GM18873 (cell line): ENCODE measurements at regions not wholly inside any gene's neighbourhood (a gene's known extent, or its start where the extent isn't known, plus 50 kb on each side); places are given as distances from the start of the nearest gene placed in this dataset.
"Not testable (repeated sequence)": the region's sequence is repeated elsewhere in the genome, so short reads cannot be mapped to it uniquely, and the experiment has no call there.

Experiments
- ATAC-seq: cut with Tn5 transposase; IDR thresholded peaks from one replicate; pipeline ENCODE4 v1.9.1; 2021; ENCODE audit warnings: mild to moderate bottlenecking, moderate library complexity, moderate number of reproducible peaks; ENCODE audit not compliant: unreplicated experiment, low FRiP score

- no peak for ATAC-seq
Observed at GRCh38 chr4:170497112-170497511, 407.4 kb upstream of the AADAT start.

- ATAC-seq, result no peak
Observed at GRCh38 chr4:170491981-170492380, 402.2 kb upstream of the AADAT start.

- no peak for ATAC-seq
Observed at GRCh38 chr4:170476351-170476750, 386.6 kb upstream of the AADAT start.

- no peak for ATAC-seq
Observed at GRCh38 chr4:170465429-170465828, 375.7 kb upstream of the AADAT start.

- ATAC-seq, result no peak
Observed at GRCh38 chr4:170464614-170465197, 374.9 kb upstream of the AADAT start.

GRCh38 chr4:170446782-170447181 is 357.0 kb upstream of the AADAT start:
- no peak for ATAC-seq

- not testable (repeated sequence) for ATAC-seq
Observed at GRCh38 chr4:170441146-170441545, 351.4 kb upstream of the AADAT start.

GRCh38 chr4:170428929-170429328 is 339.2 kb upstream of the AADAT start:
- no peak for ATAC-seq

GRCh38 chr4:170425521-170426143 is 335.9 kb upstream of the AADAT start:
- no peak for ATAC-seq

GRCh38 chr4:170425040-170425439 is 335.3 kb upstream of the AADAT start:
- ATAC-seq, result no peak

- no peak for ATAC-seq
Observed at GRCh38 chr4:170423137-170423536, 333.4 kb upstream of the AADAT start.

- peak; percentile 65 for ATAC-seq
Observed at GRCh38 chr4:170420255-170420693, 330.5 kb upstream of the AADAT start.

- no peak for ATAC-seq
Observed at GRCh38 chr4:170414961-170415360, 325.2 kb upstream of the AADAT start.

GRCh38 chr4:170414360-170414759 is 324.6 kb upstream of the AADAT start:
- ATAC-seq, result no peak

GRCh38 chr4:170413951-170414350 is 324.2 kb upstream of the AADAT start:
- no peak for ATAC-seq

- no peak for ATAC-seq
Observed at GRCh38 chr4:170400361-170400760, 310.6 kb upstream of the AADAT start.

- ATAC-seq, result no peak
Observed at GRCh38 chr4:170399581-170400293, 310.0 kb upstream of the AADAT start.

- ATAC-seq, result no peak
Observed at GRCh38 chr4:170398218-170398617, 308.5 kb upstream of the AADAT start.

- ATAC-seq, result no peak
Observed at GRCh38 chr4:170395773-170396172, 306.0 kb upstream of the AADAT start.

- ATAC-seq, result no peak
Observed at GRCh38 chr4:170391066-170391740, 301.4 kb upstream of the AADAT start.

- ATAC-seq, result no peak
Observed at GRCh38 chr4:170389411-170389810, 299.7 kb upstream of the AADAT start.
